Upper lobe of left lung (tissue), 4 donors: ENCODE measurements at regions not wholly inside any gene's neighbourhood (a gene's known extent, or its start where the extent isn't known, plus 50 kb on each side); places are given as distances from the start of the nearest gene placed in this dataset.

ENCODE experiments used
- CTCF ChIP-seq, 6 experiments: fragments of 450-650 bp in 4 of 6; fragments of 200-600 bp in 2 of 6; sonication (generic) in 2 of 6; IDR thresholded peaks; one replicate each; pipeline ENCODE4 v1.5.1; 2016 to 2019; ENCODE audit warnings: antibody characterized with exemption in 6 of 6
- POLR2A ChIP-seq, 4 donors: fragments of 450-650 bp; IDR thresholded peaks; one replicate each; pipeline ENCODE4 v1.5.1; 2016 to 2017; ENCODE audit warnings: antibody characterized with exemption in 4 of 4, mild to moderate bottlenecking in 2 of 4

DNA sequence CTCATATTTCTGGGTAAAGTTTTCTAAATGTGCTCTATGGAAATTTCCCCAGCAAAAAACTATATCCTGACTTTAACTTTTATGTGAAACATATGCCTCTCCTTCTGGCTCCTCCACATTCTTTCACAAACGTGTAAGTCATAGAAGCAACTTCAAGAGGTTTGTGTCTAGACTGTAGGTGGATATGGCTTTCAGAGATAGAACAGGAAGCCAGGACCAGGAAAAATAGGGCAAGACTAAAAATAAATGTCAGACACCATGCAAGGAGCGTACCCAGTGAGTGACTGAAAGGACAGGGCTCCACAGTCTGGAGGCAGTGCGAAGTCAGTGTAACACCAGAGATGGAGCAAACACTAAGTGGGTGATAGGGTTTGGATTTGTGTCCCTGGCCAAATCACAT lies 240.7 kb downstream of the COX7C start:
- TF ChIP-seq POLR2A (IDR thresholded peaks at IDR 0.05) (no peak), CTCF (IDR thresholded peaks at IDR 0.05) (no peak)
